Activated CD4-positive, alpha-beta T cell treated with anti-CD3 and anti-CD28 coated beads, Interleukin-2, amount 50 U/mL, for 48 hours (primary cell): ENCODE measurements at regions not wholly inside any gene's neighbourhood (a gene's known extent, or its start where the extent isn't known, plus 50 kb on each side); places are given as distances from the start of the nearest gene placed in this dataset.
"Not testable (repeated sequence)": the region's sequence is repeated elsewhere in the genome, so short reads cannot be mapped to it uniquely, and the experiment has no call there.

Experiments used
- DNase-seq, 2 experiments: peaks; one replicate each; pipeline ENCODE4 v3.0.0-alpha.2; 2020

DNA sequence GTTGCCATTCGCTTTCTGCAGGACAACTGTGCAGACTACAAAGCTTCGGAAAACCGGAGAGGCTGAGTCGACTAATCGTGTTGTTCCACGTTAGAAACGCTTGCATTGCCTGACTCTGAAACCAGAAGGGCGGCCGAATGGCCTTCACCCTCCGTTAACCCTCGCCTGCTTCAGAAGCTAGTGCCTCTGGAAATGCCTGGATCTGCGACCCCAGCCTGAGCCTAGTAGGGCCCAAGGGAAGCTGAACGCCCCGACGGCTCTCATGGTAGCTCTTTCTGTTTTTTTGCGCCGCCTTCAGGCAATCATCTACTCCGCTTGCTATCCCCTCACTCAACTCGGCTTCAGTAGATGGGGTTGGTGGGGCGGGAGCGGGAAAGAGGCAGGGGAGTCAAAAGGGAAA is 117.3 kb downstream of the PPIAL4A start:
- not testable (repeated sequence) for DNase-seq

DNA sequence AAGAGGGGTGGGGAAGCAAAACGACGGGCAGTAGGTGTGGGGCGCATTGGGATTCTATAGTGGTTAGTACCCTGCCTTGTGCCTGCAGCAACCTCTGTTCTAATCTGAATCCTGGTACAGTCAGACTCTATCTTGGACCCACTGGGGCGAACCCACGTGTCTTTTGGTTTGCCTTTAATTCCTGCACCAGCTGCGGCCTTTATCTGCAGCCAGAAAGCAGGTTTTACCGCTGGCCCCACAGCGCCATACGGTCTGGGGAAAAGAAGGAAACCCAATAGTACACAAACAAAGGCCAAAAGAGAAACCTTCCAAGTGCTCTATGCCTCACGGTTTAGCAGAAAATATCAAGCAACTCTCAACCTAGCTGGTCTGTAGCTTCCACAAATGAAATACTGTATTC is 118.2 kb downstream of the PPIAL4A start:
- not testable (repeated sequence) for DNase-seq

DNA sequence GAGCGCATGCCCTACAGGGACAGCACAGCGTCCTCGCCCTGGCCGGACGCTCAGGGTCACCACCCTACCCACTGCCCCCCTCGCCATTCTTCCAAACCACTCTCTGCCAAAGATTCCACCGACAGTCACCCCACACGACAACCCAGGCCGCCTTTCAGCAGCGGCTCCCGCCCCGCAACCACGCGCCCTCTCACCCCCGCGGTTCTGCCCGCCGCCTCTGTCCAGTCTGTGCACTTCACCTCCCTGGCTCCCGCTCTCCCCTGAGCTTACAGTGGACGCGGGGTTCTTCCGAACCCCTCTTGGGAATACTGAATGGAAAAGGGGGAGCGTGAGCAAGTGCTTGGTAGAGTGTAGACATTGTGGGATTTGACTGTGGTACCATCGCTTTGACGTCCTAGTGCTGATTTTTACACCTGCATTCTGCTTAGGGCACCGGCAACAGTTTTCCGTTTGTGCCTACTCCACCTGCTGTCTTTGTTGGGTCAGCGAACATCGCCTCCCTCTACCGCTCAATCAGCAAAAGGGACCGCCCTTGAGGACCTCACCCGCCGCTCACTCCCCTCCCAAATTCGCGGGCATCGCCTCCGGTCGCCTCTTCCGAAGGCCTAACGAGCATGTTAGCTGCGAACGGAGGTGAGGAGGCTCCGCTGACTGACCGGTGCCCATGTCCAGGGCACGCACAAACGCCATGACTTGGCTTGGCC is 119.1 kb downstream of the PPIAL4A start:
- peak in 1 of 2 experiments; percentile 20 for DNase-seq

DNA sequence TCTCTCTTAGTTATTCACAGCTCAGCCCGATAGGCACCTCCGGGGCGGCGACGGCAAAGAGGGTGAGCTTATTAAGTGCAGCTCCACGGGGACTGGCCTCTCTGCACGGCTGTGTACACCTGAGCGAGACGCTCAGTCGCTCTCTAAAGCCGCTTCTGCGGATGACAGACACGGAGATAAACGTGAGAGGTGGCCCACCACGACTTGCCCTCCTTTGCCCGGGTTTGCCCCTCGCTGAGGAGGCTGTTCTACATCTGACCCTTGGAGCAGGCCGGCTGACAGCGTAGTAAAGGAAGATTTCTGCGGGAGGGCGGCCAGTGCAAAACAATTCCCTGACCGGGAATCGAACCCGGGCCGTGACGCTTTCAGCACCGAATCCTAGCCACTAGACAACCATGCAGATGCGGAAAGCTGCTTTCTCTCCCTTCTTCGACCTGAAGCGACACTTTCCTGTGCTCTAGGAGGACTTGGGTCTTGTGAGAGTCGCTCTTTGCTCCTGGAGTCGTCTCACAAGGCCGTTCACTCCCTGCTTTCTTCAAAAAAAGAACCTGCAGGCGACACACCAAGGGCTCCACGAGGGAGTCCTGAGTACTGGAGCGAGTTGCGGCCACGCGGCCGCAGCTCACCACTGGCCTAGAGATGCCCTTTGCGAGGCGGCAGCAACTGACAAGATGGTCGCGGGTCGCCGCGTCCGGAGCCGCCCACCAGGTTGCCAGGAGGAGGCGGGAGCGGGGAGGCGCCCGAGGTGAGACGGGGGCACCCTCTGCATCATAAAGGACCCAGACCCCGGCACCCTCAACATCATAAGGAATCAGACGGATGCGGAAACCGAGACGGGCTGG is 119.9 kb downstream of the PPIAL4A start:
- peak; percentile 77 to 81 for DNase-seq

DNA sequence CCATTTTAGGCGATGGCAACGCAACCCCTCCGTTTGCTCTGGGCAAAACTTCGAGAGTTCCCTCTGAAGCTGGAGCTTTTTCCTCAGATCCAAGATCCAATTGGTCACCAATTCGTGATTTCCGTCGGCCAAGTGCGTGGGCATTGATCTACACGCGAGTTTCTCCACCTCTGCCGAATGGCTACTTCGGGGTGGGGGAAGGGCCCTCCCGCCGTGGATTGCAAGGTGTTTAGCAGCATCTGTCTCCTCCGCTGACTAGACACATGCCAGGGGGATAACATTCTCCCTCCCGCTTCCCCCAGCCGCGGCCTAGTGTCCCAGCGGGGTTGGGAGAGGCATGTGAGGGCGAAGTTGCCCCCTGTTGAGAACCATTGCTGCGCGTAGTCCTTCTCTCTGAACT is 120.6 kb downstream of the PPIAL4A start:
- not testable (repeated sequence) for DNase-seq

DNA sequence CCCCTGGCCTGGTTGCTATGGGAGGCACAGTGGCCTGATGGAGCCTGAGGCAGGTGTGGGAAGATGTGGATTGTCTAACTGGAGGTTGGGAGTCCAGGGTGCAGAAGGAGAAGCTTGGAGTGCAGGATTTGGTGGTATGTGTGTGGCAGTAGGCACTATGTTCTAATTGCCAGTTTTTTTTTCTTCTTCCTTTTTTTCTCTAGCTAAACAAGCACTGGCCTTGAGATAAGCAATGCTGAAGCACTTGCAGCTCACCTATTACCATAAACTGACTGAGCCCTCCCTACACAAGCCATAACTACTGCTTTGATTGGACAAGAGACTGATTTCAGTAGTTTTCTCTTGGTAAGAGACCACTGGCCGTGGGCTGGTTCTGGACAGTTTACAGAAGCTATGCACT is 123.6 kb downstream of the PPIAL4A start:
- not testable (repeated sequence) for DNase-seq

DNA sequence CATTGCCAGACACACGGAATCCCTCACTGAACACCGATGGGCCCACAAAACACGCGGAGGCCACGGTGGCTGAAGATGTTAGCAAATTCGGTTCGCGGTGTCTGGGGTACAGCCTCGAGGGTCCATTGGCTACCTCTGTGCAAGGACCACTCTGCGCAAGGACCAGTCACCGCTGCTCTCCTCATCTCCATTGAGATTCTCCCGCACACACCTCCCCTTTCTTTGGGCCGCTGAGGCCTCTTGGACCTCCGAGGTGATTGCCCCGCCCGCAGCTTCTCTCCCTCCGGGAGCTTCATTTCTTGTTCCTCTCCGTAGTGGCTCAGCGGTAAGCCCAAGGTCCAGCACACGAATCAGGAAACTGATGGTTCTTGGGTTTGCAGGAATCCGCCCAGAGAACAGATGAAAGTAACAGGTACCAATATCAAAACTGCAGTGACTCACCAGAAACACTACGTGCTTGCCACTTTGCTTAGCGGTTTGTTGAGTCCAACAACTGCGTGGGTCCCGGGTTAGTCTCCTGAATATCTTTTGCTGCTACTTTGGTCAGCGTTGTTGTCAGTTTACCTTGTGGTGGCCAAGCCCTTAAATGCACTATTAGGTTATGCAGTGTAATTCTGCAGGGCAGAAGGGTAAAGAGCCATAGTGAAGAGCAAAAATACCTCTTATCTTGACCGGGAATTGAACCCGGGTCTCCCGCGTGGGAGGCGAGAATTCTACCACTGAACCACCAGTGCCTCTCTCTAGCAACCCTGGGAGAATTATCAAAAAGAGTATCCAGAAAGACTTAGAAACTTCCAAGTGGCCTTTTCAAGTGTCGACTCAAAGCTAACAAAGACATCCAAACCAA is 126.8 kb downstream of the PPIAL4A start:
- DNase-seq: peak; percentile 64 to 71

DNA sequence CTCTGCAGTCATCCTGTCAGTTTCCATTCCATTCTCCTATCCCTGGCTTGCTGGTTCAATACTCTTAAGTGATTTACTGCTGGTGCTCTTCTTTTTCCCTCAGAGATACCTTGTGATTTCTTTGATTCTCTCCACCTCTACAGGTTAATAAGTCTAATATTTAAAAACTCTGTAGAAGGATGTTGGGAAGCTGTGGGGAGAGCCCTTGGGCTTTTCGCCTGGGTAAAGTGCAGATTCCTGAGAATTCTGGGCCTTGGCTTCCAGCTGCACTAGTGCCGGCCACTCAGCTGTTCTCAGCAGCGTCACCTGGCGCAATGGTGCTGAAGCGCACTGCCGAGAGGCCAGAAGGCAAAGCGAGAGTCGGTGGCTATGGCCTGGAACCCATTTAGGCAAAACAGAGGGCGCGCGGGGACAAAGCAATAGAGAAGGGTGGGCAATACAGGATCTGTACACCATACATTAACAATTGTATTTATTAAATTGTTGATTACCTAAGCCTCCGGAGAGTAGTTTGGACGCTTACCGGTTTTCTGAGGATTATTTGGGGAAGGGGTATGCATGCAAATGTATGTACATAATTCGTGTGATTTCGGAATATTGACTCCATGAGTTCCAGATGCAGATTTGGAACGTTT is 130.3 kb downstream of the PPIAL4A start:
- DNase-seq: not testable (repeated sequence)

DNA sequence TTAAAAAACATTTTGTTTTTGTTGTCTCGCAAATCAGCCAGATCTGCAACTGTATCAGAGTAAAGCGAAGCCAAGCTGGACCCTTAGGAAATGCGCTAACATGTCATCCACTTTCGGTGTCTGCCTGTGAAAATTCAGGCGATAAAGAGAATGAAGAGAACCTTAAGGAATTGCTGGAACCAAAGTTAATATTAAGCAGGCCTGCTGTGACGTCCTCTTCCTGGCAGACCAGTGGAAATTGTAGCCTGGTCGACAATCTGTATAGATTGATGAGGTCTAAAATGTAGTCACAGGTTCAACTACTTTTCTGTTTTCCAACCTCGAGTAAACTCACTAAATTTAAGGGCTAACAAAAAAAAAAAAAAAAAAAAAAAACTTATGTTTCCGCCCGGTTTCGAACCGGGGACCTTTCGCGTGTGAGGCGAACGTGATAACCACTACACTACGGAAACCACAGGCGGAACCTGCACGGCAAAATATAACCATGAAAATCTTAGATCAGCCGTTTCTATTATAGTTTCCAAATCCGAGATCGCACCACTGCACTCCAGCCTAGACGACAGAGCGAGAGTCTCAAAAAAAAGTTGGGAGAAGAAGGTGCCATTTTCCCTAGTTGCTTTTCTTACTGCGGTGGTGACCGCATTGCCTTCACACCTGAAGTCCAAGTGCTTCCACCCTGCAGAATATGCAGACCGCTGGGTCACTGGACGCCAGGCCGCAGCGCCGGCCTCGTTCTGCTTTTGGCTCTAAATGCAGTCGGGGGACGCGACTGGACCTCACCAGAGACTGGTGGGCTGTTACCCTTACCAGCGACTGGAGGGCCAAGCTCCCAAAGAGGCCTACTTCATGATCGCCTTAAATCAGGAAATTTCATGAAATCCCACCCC is 131.0 kb downstream of the PPIAL4A start:
- peak; percentile 70 to 76 for DNase-seq

DNA sequence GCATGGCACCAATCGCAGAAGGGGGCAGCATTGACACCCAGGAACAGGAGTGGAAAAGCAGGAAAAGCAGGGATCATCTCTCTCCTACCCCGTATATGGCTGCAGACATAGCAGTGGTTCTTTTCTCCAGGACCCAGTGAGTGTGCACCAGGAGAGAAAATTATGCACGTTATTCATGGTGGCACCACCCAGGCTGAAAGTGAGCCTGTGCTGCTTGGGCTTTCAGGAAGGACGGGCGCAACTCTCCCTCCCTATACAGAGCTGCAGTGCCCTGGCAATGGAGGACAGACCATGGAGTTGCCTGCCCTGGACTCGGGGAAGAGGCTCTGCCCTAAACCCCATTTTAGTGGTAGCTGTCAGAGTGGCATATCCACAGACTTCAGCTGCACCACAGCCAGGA is 132.1 kb downstream of the PPIAL4A start:
- DNase-seq: not testable (repeated sequence)

DNA sequence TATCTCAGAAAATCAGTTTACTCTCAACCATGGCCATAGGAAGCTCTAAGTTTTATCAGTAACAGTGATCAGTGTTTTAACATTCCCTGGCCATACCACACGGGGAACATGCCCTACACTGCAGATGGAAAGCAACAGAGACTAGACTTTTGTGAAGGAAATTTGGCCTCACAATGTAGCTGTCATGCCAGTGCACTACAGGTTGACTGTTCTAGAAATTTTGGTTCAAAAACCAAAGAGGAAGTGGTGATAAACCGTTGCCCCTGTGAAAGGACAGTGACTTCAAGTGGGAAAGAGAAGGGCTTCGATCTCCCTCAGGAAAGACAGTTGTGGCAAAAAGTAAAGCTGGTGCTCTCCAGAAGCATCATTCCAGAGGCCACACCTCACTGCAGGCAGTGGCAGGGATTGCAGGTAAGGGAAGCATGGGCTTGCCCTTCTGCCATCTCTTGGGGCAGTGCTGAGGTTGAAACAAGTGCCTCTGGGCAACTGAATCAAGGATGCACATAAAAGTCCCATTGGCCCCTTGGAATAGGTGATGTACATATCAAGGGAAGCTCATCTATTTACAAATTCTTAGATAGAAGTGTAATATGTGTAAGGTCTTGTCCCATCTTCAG is 143.4 kb downstream of the PPIAL4A start:
- not testable (repeated sequence) for DNase-seq

DNA sequence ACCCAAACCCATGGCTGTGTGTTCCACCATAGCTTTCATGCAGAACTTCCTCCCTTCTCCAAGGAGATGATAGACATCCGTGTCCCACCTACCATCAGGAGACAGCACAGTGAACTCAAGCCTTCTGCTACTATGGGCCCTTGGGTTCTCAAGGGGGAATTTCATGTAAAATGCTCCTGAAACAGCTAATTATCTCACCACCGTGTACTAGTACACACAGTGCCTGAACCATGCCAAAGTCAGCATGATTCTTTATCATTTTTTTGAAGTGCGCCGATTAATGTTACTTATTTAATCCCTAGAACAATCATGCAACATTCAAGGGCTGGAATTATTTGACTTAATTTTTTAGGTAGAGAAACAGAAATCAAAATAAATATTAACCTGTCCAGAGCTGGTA is 147.2 kb downstream of the PPIAL4A start:
- DNase-seq: not testable (repeated sequence)

DNA sequence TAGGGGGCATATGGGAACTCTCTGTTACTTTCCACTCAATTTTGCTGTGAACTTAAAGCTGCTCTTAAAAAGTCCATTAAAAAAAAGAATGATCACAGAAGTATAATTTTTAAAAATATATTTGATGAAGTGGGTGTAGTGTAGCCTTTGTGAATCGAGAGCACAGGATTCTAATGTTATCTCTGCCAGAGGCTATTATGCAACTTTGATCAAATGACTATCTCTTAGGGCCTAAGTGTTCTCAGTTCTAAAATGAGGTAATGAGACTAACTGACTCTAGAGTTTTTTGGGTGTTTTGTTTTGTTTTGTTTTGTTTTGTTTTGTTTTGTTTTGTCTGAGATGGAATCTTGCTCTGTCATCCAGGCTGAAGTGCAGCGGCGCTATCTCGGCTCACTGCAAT is 143.2 kb downstream of the FAM72B start:
- DNase-seq: not testable (repeated sequence)

DNA sequence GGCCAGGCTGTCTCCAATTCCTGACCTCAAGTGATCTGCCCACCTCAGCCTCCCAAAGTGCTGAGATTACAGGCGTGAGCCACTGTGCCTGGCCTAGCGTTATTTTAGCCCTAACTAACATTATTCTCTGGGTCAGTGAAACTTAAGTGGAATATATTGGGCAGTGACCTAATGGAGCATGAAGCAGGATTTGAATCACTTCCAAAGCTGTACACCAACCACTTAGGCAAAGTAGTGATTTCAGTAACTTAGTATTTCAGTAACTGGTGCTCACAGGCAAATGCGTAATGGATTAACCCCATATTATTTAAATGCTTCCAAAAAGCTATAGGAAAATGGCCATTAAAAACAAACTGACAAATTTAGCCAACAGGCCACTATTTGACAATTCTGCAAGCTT is 142.6 kb downstream of the FAM72B start:
- not testable (repeated sequence) for DNase-seq

DNA sequence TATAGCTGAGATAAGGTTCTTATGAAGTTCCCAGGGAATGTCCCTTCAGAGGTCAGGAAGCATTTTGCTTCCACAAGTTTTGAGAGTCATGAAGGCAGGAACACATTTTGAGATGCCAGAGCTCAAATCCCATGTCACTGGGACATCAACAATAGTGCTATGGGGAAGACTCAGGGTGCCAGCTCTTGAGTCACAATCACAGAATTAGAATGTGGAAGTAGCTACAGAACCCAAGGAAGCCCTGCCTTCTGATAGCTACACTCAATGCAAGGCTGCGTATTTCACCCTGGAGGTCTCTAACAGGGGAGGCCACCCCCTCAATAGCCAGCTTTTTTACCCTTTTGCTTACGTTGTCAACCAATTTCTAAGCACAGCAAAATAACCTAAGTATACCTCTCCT is 141.3 kb downstream of the FAM72B start:
- DNase-seq: not testable (repeated sequence)

DNA sequence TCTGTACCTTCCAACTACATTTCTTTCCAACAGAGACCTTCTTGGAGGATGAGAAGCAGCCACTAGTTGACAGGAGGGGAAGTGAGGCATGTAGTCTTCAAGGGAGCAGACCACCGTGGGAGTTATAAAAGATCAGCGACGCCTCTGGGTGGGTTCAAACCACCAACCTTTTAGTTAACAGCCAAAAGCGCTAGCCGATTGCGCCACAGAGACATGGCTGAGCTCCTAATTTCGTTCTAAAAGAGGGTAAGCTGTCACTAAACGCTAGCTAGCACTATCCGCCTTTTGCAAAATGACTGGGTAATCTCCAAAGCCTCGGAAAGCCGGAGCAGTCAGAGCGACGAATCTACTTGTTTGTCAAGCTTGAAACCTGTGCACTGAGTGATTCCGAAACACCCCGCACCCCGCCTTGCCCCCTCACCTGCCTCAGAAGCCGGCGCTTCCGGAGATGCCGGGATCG is 135.8 kb downstream of the FAM72B start:
- DNase-seq: peak; percentile 40 to 52

DNA sequence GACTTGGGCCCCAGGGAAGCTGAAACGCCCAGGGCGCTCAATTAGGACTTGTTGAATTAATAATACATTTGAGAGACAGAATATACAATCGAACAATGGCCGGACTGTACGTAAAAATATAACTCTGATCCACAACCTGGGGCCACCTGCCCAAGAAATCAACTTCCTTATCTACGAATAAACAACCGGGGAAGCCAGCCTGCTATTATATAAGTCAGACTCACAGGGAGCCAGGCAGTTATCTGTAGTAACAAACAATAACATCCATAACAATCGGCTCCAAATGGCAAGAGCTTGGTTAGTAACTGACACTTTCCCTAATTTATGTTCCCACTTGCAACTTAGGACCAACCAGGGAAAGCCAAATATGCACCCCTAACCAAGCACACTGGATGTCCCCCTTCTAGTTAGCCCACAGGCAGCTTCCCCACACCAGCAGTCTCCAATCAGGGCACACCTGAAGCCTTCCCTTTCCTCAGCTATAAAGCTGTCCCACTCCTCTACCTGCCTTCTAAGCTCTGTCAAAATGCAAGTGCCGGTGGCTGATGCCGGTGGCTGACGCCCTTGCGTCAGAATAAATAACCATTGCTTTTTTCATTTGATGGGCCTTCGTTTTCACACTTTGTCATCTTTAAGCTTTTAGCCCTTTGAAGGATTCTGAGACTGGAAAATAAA is 135.2 kb downstream of the FAM72B start:
- DNase-seq: not testable (repeated sequence)

DNA sequence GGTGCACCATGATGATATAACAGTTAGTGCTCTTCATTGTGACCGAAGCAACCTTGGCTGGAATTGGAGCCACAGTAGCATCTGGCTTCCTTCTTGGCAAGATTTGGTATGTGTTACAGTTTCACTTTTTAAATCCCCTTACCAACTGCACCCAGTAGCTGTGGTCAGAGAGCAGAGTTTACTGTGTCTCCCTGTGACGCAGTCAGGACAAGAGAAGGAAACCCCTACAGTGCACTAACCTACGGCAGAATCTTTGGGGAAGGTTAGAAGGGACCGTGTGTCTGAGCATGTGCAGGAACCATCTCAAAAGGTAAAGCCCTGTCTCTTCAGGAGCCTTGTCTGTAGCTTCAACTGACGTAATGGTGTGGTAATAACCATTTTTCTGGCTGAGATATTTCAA is 134.0 kb downstream of the FAM72B start:
- not testable (repeated sequence) for DNase-seq

DNA sequence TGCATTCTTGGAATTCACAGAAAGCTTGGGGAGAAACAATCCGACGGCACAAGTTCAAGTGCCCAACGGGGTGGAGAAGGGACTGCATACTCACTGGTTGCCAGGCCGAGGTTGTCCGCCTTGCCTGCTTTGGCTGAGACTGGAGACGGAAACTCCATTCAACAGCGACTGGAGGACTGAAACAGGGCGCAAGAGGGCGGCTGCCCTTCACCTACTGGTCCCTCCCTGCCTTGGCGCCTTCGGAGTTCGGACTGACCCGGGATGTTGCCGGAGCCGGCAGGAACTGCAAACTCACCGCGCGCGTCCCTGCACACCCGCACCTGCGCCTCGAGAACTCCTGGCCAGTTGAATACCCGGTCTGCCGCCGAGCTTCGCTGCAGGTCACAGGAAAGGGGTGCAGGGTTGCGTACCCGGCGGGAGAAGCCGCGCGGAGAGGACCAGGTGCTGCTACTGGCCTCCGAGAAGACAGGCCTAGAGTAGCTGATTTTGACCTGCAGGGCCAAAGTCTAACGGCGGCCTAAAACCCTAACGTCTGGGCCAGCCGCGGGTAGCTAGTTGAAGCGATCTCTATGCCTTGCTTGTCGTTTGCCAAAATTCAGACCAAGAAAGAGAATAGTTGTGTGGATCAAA is 132.9 kb downstream of the FAM72B start:
- not testable (repeated sequence) for DNase-seq
